AG04450 (cell line): ENCODE measurements at regions not wholly inside any gene's neighbourhood (a gene's known extent, or its start where the extent isn't known, plus 50 kb on each side); places are given as distances from the start of the nearest gene placed in this dataset.
"Not testable (repeated sequence)": the region's sequence is repeated elsewhere in the genome, so short reads cannot be mapped to it uniquely, and the experiment has no call there.

ENCODE experiments used
- CTCF ChIA-PET: fragments of 300-600, 350-600 bp; formaldehyde crosslinking; extraction: SDS; loops from one replicate; lab custom pipeline; 2022; ENCODE audit warnings: antibody characterized with exemption, inconsistent platforms; lab: Charles Lee
- POLR2A ChIA-PET: fragments of 350-600 bp; formaldehyde crosslinking; extraction: SDS; loops from one replicate; lab custom pipeline; 2021; ENCODE audit warnings: antibody characterized with exemption, inconsistent platforms; lab: Yijun Ruan, JAX
- DNase-seq: peaks from one replicate; pipeline ENCODE4 v3.0.0-alpha.2; 2011; ENCODE audit warnings: low read depth, low spot score
- H3K27ac ChIP-seq: one replicate; pipeline ENCODE4 v1.5.1; 2012; ENCODE audit warnings: low read depth, low read length, control low read depth
- H3K27me3 ChIP-seq: one replicate; pipeline ENCODE4 v1.6.0; 2012; ENCODE audit warnings: low read length; ENCODE audit not compliant: control insufficient read depth, insufficient read depth
- H3K4me3 ChIP-seq: 2 replicates; pipeline ENCODE4 v1.5.1; 2011; ENCODE audit warnings: mild to moderate bottlenecking, low read depth, low read length, control low read depth
- H3K9me3 ChIP-seq: 2 replicates; pipeline ENCODE4 v1.5.1; 2012; ENCODE audit warnings: low read length; ENCODE audit not compliant: control insufficient read depth, insufficient read depth
- CTCF ChIP-seq: IDR thresholded peaks from 2 replicates; pipeline ENCODE4 v1.5.1; 2011; ENCODE audit warnings: low read depth, low read length, control low read depth, inconsistent platforms

GRCh38 chr1:96464066-96464465, 257.5 kb upstream of the PTBP2 start:
- Histone ChIP-seq H3K27me3 (no peaks in the 10 kb centered on the region), H3K9me3 (no peaks in the 10 kb centered on the region), H3K27ac (no peak overlapping the region), H3K4me3 (no peak overlapping the region)
- TF ChIP-seq CTCF: no peak
- CTCF ChIA-PET: no interaction called here
- POLR2A ChIA-PET: no interaction called here
- DNase-seq: no peak

- no peak for DNase-seq
- ChIA-PET POLR2A (no interaction called here), CTCF (no interaction called here)
- no peaks in the 10 kb centered on the region for H3K27me3 ChIP-seq
- H3K27ac ChIP-seq: no peak overlapping the region
- no peaks in the 10 kb centered on the region for H3K9me3 ChIP-seq
- TF ChIP-seq CTCF: no peak
- H3K4me3 ChIP-seq: no peak overlapping the region
Observed at GRCh38 chr1:96464522-96464921, 257.1 kb upstream of the PTBP2 start.

- DNase-seq: no peak
- H3K27me3 ChIP-seq: no peaks in the 10 kb centered on the region
- H3K27ac ChIP-seq: no peak overlapping the region
- no peak overlapping the region for H3K4me3 ChIP-seq
- POLR2A ChIA-PET: no interaction called here
- H3K9me3 ChIP-seq: peaks cover 3% of the 10 kb centered on the region; the same call in 1 of the 2 replicates
- TF ChIP-seq CTCF: no peak
- CTCF ChIA-PET: no interaction called here
Observed at GRCh38 chr1:96464991-96465390, 256.6 kb upstream of the PTBP2 start.

- POLR2A ChIA-PET: no interaction called here
- no peak overlapping the region for H3K27ac ChIP-seq
- H3K27me3 ChIP-seq: no peaks in the 10 kb centered on the region
- TF ChIP-seq CTCF: no peak
- peak; percentile 70 for DNase-seq
- H3K4me3 ChIP-seq: no peak overlapping the region
- H3K9me3 ChIP-seq: peaks cover 7% of the 10 kb centered on the region; the same call in 1 of the 2 replicates
- CTCF ChIA-PET: no interaction called here
Observed at GRCh38 chr1:96465441-96465840, 256.1 kb upstream of the PTBP2 start.

GRCh38 chr1:96466842-96467241, 254.7 kb upstream of the PTBP2 start:
- Histone ChIP-seq H3K9me3 (peaks cover 8% of the 10 kb centered on the region; the same call in 1 of the 2 replicates), H3K27ac (no peak overlapping the region), H3K4me3 (no peak overlapping the region), H3K27me3 (no peaks in the 10 kb centered on the region)
- POLR2A ChIA-PET: no interaction called here
- CTCF ChIA-PET: no interaction called here
- no peak for TF ChIP-seq CTCF
- no peak for DNase-seq

GRCh38 chr1:96469726-96470125, 251.9 kb upstream of the PTBP2 start:
- CTCF ChIA-PET, H3K27me3 ChIP-seq, H3K9me3 ChIP-seq, H3K27ac ChIP-seq, H3K4me3 ChIP-seq, POLR2A ChIA-PET, DNase-seq: not testable (repeated sequence)
